Rectal smooth muscle tissue (tissue), 1 donor: ENCODE measurements at regions not wholly inside any gene's neighbourhood (a gene's known extent, or its start where the extent isn't known, plus 50 kb on each side); places are given as distances from the start of the nearest gene placed in this dataset.
A peak's percentile ranks its signal among the peaks of the same experiment; 100 is the strongest.

Experiments
- H3K27ac ChIP-seq: one replicate; pipeline ENCODE4 v1.7.0; 2013; ENCODE audit warnings: low read depth, low read length, inconsistent platforms
- H3K27me3 ChIP-seq: one replicate; pipeline ENCODE4 v1.7.0; 2013; ENCODE audit warnings: low read length; ENCODE audit not compliant: control insufficient read depth, insufficient read depth
- H3K36me3 ChIP-seq: one replicate; pipeline ENCODE4 v1.7.0; 2013; ENCODE audit warnings: low read length; ENCODE audit not compliant: control insufficient read depth, insufficient read depth
- H3K4me1 ChIP-seq: one replicate; pipeline ENCODE4 v1.7.0; 2013; ENCODE audit warnings: low read length; ENCODE audit not compliant: control insufficient read depth, insufficient read depth
- H3K4me3 ChIP-seq: one replicate; pipeline ENCODE4 v1.7.0; 2013; ENCODE audit warnings: low read length
- H3K9ac ChIP-seq: one replicate; pipeline ENCODE4 v1.7.0; 2013; ENCODE audit warnings: low read length

DNA sequence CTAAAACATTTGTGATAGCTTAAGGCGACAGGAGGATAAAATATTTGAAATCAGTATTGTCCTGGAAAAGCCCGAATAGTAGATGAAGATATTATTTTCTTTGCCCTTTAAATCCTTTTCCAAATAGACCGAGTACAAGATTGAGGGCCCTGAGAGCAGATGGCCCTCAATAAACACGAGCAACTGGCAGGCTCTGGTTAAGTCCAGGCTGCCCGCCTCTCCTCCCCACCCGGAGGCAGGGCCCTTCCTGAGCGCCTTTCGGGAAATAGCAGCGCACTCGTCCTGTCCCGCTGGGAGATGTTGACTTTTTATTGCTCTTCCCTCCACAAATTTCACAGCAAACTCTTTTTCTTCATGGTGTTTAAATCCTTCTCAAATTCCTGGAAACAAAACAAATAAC lies 50.8 kb upstream of the MAX start:
- H3K27ac ChIP-seq, result no peak overlapping the region
- no peaks in the 10 kb centered on the region for H3K27me3 ChIP-seq
- no peak overlapping the region for H3K9ac ChIP-seq
- H3K4me1 ChIP-seq, result no peaks in the 10 kb centered on the region
- no peak overlapping the region for H3K4me3 ChIP-seq
- H3K36me3 ChIP-seq, result no peaks in the 10 kb centered on the region

DNA sequence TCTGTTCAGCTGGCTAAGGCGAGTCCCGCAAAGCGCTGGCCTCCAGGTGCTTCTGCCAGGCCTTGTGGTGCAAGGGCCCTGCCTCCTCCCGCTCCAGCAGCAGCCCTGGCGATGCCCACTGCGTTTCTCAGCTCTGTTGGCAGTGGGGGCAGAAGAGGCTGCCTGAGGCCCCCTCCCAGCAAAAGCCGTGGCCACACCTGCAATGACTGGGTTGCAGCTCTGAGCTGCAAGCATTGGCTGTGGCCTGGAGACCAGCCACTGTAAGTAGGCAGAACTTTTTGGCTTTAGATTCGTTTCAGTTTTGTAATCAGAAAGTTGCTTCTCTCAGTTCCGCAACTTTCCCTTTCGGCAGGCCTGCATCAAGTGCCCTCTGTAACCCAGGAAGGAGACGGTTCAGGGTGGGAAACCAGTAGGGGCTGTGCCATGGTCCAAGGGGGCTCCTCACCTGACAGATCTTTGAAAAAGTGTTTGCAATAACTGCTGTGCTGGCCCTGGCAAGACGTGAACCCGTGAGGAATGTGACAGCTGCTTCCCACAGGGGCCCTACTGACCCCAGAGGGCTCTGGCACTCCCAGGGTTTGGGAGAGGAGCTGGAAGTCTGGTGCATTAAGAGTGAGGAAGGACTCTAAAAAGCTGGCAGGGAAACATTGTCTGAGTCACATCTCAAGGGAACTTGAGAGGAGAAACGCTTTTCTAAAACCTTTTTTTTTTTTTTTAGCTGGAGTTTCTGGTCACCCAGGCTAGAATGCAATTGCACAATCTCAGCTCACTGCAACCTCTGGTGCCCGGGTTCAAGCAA lies 54.5 kb upstream of the MAX start:
- H3K36me3 ChIP-seq, result no peaks in the 10 kb centered on the region
- H3K27me3 ChIP-seq, result no peaks in the 10 kb centered on the region
- H3K9ac ChIP-seq, result no peak overlapping the region
- no peaks in the 10 kb centered on the region for H3K4me1 ChIP-seq
- no peak overlapping the region for H3K27ac ChIP-seq
- peak overlapping the region; percentile 21 for H3K4me3 ChIP-seq

- H3K36me3 ChIP-seq, result no peaks in the 10 kb centered on the region
- no peaks in the 10 kb centered on the region for H3K4me1 ChIP-seq
- H3K27ac ChIP-seq, result no peak overlapping the region
- H3K4me3 ChIP-seq, result no peak overlapping the region
- no peaks in the 10 kb centered on the region for H3K27me3 ChIP-seq
- no peak overlapping the region for H3K9ac ChIP-seq
Observed at GRCh38 chr14:65159281-65160062, 57.2 kb upstream of the MAX start.

GRCh38 chr14:65160091-65160490 lies 57.8 kb upstream of the MAX start:
- Histone ChIP-seq H3K27ac (no peak overlapping the region), H3K4me3 (no peak overlapping the region), H3K36me3 (no peaks in the 10 kb centered on the region), H3K9ac (no peak overlapping the region), H3K27me3 (no peaks in the 10 kb centered on the region), H3K4me1 (no peaks in the 10 kb centered on the region)

- Histone ChIP-seq H3K36me3 (no peaks in the 10 kb centered on the region), H3K4me1 (no peaks in the 10 kb centered on the region)
Observed at GRCh38 chr14:65162031-65162430, 59.7 kb upstream of the MAX start.

GRCh38 chr14:65164068-65164824 lies 61.9 kb upstream of the MAX start:
- Histone ChIP-seq H3K27me3 (no peaks in the 10 kb centered on the region), H3K9ac (no peak overlapping the region), H3K4me1 (no peaks in the 10 kb centered on the region), H3K36me3 (no peaks in the 10 kb centered on the region), H3K27ac (no peak overlapping the region), H3K4me3 (no peak overlapping the region)

More at GRCh38 chr14:65162031-65162430, 59.7 kb upstream of the MAX start:
- Histone ChIP-seq H3K4me3 (no peak overlapping the region), H3K9ac (no peak overlapping the region), H3K27me3 (no peaks in the 10 kb centered on the region), H3K27ac (no peak overlapping the region)

DNA sequence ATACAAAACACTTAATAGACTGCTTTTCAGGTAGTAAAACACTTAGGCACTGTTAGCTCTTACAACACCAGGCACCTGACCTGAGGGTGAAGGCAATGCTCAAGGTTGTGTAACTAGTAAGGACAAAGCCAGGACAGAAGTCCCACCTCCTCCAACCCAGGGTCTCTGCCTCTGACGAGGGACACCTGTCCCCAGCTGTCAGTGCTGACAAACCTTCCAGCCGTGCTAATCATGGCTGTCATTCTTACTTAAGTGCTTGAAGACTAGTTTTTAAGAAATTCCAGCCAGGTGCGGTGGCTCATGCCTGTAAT lies 62.5 kb upstream of the MAX start:
- H3K4me3 ChIP-seq, result no peak overlapping the region
- no peaks in the 10 kb centered on the region for H3K27me3 ChIP-seq
- no peak overlapping the region for H3K9ac ChIP-seq
- no peaks in the 10 kb centered on the region for H3K36me3 ChIP-seq
- H3K4me1 ChIP-seq, result no peaks in the 10 kb centered on the region
- H3K27ac ChIP-seq, result no peak overlapping the region

- Histone ChIP-seq H3K36me3 (no peaks in the 10 kb centered on the region), H3K4me1 (peaks cover 4% of the 10 kb centered on the region), H3K27ac (no peak overlapping the region), H3K4me3 (no peak overlapping the region), H3K9ac (no peak overlapping the region), H3K27me3 (peaks cover 3% of the 10 kb centered on the region)
Observed at GRCh38 chr14:65167072-65167645, 64.8 kb upstream of the MAX start.

GRCh38 chr14:65168840-65169239 lies 66.5 kb upstream of the MAX start:
- peaks cover 4% of the 10 kb centered on the region for H3K4me1 ChIP-seq
- H3K36me3 ChIP-seq, result no peaks in the 10 kb centered on the region
- H3K27ac ChIP-seq, result peak overlapping the region; percentile 17
- H3K9ac ChIP-seq, result no peak overlapping the region
- no peak overlapping the region for H3K4me3 ChIP-seq
- peaks cover 3% of the 10 kb centered on the region for H3K27me3 ChIP-seq

- Histone ChIP-seq H3K27me3 (peaks cover 3% of the 10 kb centered on the region), H3K27ac (no peak overlapping the region), H3K9ac (no peak overlapping the region), H3K36me3 (no peaks in the 10 kb centered on the region), H3K4me1 (peaks cover 4% of the 10 kb centered on the region), H3K4me3 (no peak overlapping the region)
Observed at GRCh38 chr14:65169351-65169750, 67.0 kb upstream of the MAX start.

DNA sequence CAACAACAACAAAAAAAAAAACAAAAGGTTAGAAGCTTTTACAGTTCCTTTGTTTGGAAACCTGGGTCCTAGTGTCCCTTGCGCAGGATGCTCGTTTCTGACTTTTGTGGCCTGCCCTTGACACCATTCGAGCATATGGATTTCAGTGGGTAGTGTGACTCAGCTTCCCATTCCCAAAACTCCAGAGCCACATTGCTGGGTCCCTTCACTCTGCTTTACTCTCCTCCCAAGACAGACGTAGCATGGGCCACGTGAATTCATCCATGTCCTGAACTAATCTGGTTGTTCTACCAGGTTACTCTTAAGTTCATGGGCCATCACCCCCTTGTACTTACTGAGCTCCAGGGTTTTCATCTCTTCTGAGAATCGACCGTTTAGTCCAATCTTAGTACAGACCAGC lies 68.0 kb upstream of the MAX start:
- Histone ChIP-seq H3K4me1 (peaks cover 4% of the 10 kb centered on the region), H3K9ac (no peak overlapping the region), H3K4me3 (peak overlapping the region; percentile 27), H3K27ac (no peak overlapping the region), H3K36me3 (no peaks in the 10 kb centered on the region), H3K27me3 (peaks cover 3% of the 10 kb centered on the region)

- H3K27me3 ChIP-seq, result peaks cover 3% of the 10 kb centered on the region
- H3K27ac ChIP-seq, result no peak overlapping the region
- H3K4me3 ChIP-seq, result peak overlapping the region; percentile 51
- no peaks in the 10 kb centered on the region for H3K36me3 ChIP-seq
- H3K4me1 ChIP-seq, result peaks cover 4% of the 10 kb centered on the region
- H3K9ac ChIP-seq, result no peak overlapping the region
Observed at GRCh38 chr14:65170768-65171507, 68.6 kb upstream of the MAX start.
